A549 (cell line): ENCODE measurements at regions not wholly inside any gene's neighbourhood (a gene's known extent, or its start where the extent isn't known, plus 50 kb on each side); places are given as distances from the start of the nearest gene placed in this dataset.
"Not testable (repeated sequence)": the region's sequence is repeated elsewhere in the genome, so short reads cannot be mapped to it uniquely, and the experiment has no call there.

ENCODE experiments used
- ATAC-seq, 2 experiments: fragments of 200-7000 bp in 1 of 2; fragments of >200 bp in 1 of 2; cut with Nextera tagmentation in 1 of 2; cut with Tn5 transposase in 1 of 2; 3 replicates each; pipeline versions ENCODE4 v1.8.0 to v1.9.1; 2018 to 2020; ENCODE audit warnings: mild to moderate bottlenecking in 1 of 2, moderate library complexity in 1 of 2
- CTCF ChIA-PET: fragments of 300-600 bp; sonication (Branson Sonifier 250); formaldehyde crosslinking; extraction: SDS; loops from one replicate; lab custom pipeline; 2021; ENCODE audit warnings: antibody characterized with exemption, inconsistent platforms; lab: Yijun Ruan, JAX
- POLR2A ChIA-PET: fragments of 350-600 bp; formaldehyde crosslinking; extraction: SDS; loops from one replicate; lab custom pipeline; 2021; ENCODE audit warnings: antibody characterized with exemption, inconsistent platforms; lab: Yijun Ruan, JAX
- DNase-seq, 2 experiments: peaks; one replicate each; pipeline versions ENCODE4 v3.0.0 to v3.0.0-alpha.2; 2011 to 2016; ENCODE audit warnings: low read depth in 1 of 2, low spot score in 1 of 2
- FAIRE-seq: peaks from 2 replicates; lab custom pipeline; 2011; peaks lifted over from hg19 to GRCh38; lab: Jason Lieb, UNC
- H3K27ac ChIP-seq, 2 experiments: fragments of >200 bp; sonication (Bioruptor Twin); formaldehyde crosslinking; 3 replicates each; pipeline ENCODE4 v1.5.1; 2016 to 2017
- H3K4me1 ChIP-seq: fragments of >200 bp; sonication (Bioruptor Twin); formaldehyde crosslinking; 3 replicates; pipeline ENCODE4 v1.6.1; 2016
- H3K4me2 ChIP-seq: fragments of >200 bp; sonication (Bioruptor Twin); formaldehyde crosslinking; 3 replicates; pipeline ENCODE4 v1.6.1; 2016
- H3K4me3 ChIP-seq: fragments of >200 bp; sonication (Bioruptor Twin); formaldehyde crosslinking; 3 replicates; pipeline ENCODE4 v1.5.1; 2016
- H3K9me3 ChIP-seq: fragments of >200 bp; sonication (Bioruptor Twin); formaldehyde crosslinking; 3 replicates; pipeline ENCODE4 v1.6.1; 2016
- ATOH8 ChIP-seq: fragments of 250-450 bp; sonication (Bioruptor Pico); IDR thresholded peaks from 2 replicates; pipeline ENCODE4 v1.5.0; 2020; ENCODE audit warnings: low read depth, mild to moderate bottlenecking, moderate library complexity
- BHLHE40 ChIP-seq: IDR thresholded peaks from 2 replicates; pipeline ENCODE4 v1.6.1; 2012; ENCODE audit warnings: low read depth, low read length, inconsistent platforms
- CBX2 ChIP-seq: fragments of 200-600 bp; sonication (generic); IDR thresholded peaks from 2 replicates; pipeline ENCODE4 v1.6.1; 2016; ENCODE audit warnings: low read depth, mild to moderate bottlenecking, borderline replicate concordance
- CBX8 ChIP-seq: fragments of 200-600 bp; sonication (generic); IDR thresholded peaks from 2 replicates; pipeline ENCODE4 v1.6.1; 2016
- CEBPB ChIP-seq, 2 experiments: fragments of >200 bp in 1 of 2; sonication (Bioruptor Twin) in 1 of 2; formaldehyde crosslinking in 1 of 2; IDR thresholded peaks; 2 replicates each; pipeline ENCODE4 v1.6.1; 2012 to 2016
- CHD2 ChIP-seq: fragments of 150-350 bp; IDR thresholded peaks from 2 replicates; pipeline ENCODE4 v1.6.1; 2014; ENCODE audit warnings: low read length; ENCODE audit not compliant: partially characterized antibody
- CHD4 ChIP-seq: fragments of 200-600 bp; sonication (generic); IDR thresholded peaks from 2 replicates; pipeline ENCODE4 v1.6.1; 2016; ENCODE audit warnings: antibody characterized with exemption, mild to moderate bottlenecking, borderline replicate concordance
- EHF ChIP-seq: fragments of 250-450 bp; sonication (Bioruptor Pico); IDR thresholded peaks from 2 replicates; pipeline ENCODE4 v1.5.0; 2020; ENCODE audit warnings: mild to moderate bottlenecking
- FOSB ChIP-seq: fragments of 250-450 bp; sonication (Bioruptor Pico); IDR thresholded peaks from 2 replicates; pipeline ENCODE4 v1.5.0; 2020; ENCODE audit warnings: mild to moderate bottlenecking, moderate library complexity
- FOSL2 ChIP-seq, 2 experiments: fragments of 450-650 bp in 1 of 2; fragments of >200 bp in 1 of 2; sonication (Bioruptor Twin) in 1 of 2; formaldehyde crosslinking; IDR thresholded peaks; 2 replicates each; pipeline versions ENCODE4 v1.5.0 to v1.6.1; 2016 to 2020; ENCODE audit warnings: mild to moderate bottlenecking in 1 of 2, moderate library complexity in 1 of 2
- FOXS1 ChIP-seq: fragments of 250-450 bp; sonication (Bioruptor Pico); IDR thresholded peaks from 2 replicates; pipeline ENCODE4 v1.5.0; 2020; ENCODE audit warnings: mild to moderate bottlenecking, moderate library complexity
- HEYL ChIP-seq: fragments of 250-450 bp; sonication (Bioruptor Pico); IDR thresholded peaks from 2 replicates; pipeline ENCODE4 v1.8.0; 2021; ENCODE audit warnings: mild to moderate bottlenecking, moderate library complexity
- HMGXB4 ChIP-seq: fragments of 250-450 bp; sonication (Bioruptor Pico); IDR thresholded peaks from 2 replicates; pipeline ENCODE4 v1.5.0; 2021; ENCODE audit warnings: mild to moderate bottlenecking, moderate library complexity, borderline replicate concordance
- HOXB5 ChIP-seq: fragments of 250-450 bp; sonication (Bioruptor Pico); IDR thresholded peaks from 2 replicates; pipeline ENCODE4 v1.5.0; 2020; ENCODE audit warnings: mild to moderate bottlenecking, moderate library complexity
- JUN ChIP-seq, 2 experiments: fragments of >200 bp; sonication (Bioruptor Twin); formaldehyde crosslinking; IDR thresholded peaks; 2 replicates in 1 of 2; 3 replicates in 1 of 2; pipeline ENCODE4 v1.6.1; 2016 to 2017
- JUNB ChIP-seq: fragments of >200 bp; sonication (Bioruptor Twin); formaldehyde crosslinking; IDR thresholded peaks from 2 replicates; pipeline ENCODE4 v1.6.1; 2016
- KDM5A ChIP-seq: fragments of 200-600 bp; sonication (generic); IDR thresholded peaks from 2 replicates; pipeline ENCODE4 v1.6.1; 2016; ENCODE audit warnings: antibody characterized with exemption, mild to moderate bottlenecking
- MYC ChIP-seq: IDR thresholded peaks from 2 replicates; pipeline ENCODE4 v1.6.1; 2012; ENCODE audit warnings: mild to moderate bottlenecking, inconsistent platforms, low read length, improper control_type of control experiment, borderline replicate concordance
- NFE2L2 ChIP-seq: fragments of 150-350 bp; conservative IDR thresholded peaks from 2 replicates; pipeline ENCODE4 v1.6.1; 2014; ENCODE audit warnings: low read length
- NPAS2 ChIP-seq: fragments of 250-450 bp; sonication (Bioruptor Pico); IDR thresholded peaks from 2 replicates; pipeline ENCODE4 v1.8.0; 2022; ENCODE audit warnings: mild to moderate bottlenecking, moderate library complexity, borderline replicate concordance
- NR3C1 ChIP-seq: fragments of >200 bp; sonication (Bioruptor Twin); formaldehyde crosslinking; IDR thresholded peaks from 3 replicates; pipeline ENCODE4 v1.6.1; 2017
- POLR2A ChIP-seq: IDR thresholded peaks from 2 replicates; pipeline ENCODE4 v1.6.1; 2012; ENCODE audit warnings: mild to moderate bottlenecking, low read length
- POLR2AphosphoS2 ChIP-seq: conservative IDR thresholded peaks from 2 replicates; pipeline ENCODE4 v1.6.1; 2012; ENCODE audit warnings: low read length, improper control_type of control experiment, inconsistent platforms
- RAD21 ChIP-seq, 2 experiments: fragments of >200 bp in 1 of 2; sonication (Bioruptor Twin) in 1 of 2; formaldehyde crosslinking in 1 of 2; IDR thresholded peaks in 1 of 2; conservative IDR thresholded peaks in 1 of 2; 2 replicates in 1 of 2; 3 replicates in 1 of 2; pipeline ENCODE4 v1.6.1; 2012 to 2018; ENCODE audit warnings: inconsistent platforms in 1 of 2
- RFX5 ChIP-seq: fragments of 450-650 bp; IDR thresholded peaks from 2 replicates; pipeline ENCODE4 v1.7.1; 2014; ENCODE audit warnings: antibody characterized with exemption, mild to moderate bottlenecking, moderate library complexity
- RNF2 ChIP-seq: fragments of 200-600 bp; sonication (generic); IDR thresholded peaks from 2 replicates; pipeline ENCODE4 v1.6.1; 2016; ENCODE audit warnings: low read depth, mild to moderate bottlenecking, antibody characterized with exemption, moderate library complexity, borderline replicate concordance
- SMC3 ChIP-seq: fragments of >200 bp; sonication (Bioruptor Twin); formaldehyde crosslinking; IDR thresholded peaks from 3 replicates; pipeline ENCODE4 v1.6.1; 2018; ENCODE audit warnings: inconsistent platforms
- TP53 ChIP-seq: fragments of 250-450 bp; sonication (Bioruptor Pico); IDR thresholded peaks from 2 replicates; pipeline ENCODE4 v1.5.0; 2021; ENCODE audit warnings: mild to moderate bottlenecking, moderate library complexity
- ZC3H11A ChIP-seq: fragments of 450-650 bp; IDR thresholded peaks from 2 replicates; pipeline ENCODE4 v1.6.1; 2014; ENCODE audit warnings: antibody characterized with exemption, mild to moderate bottlenecking
- ZSCAN20 ChIP-seq: fragments of 250-450 bp; sonication (Bioruptor Pico); IDR thresholded peaks from 2 replicates; pipeline ENCODE4 v1.8.0; 2022; ENCODE audit warnings: mild to moderate bottlenecking, moderate library complexity
- WGBS: methylation state at CpG from one replicate; pipeline ENCODE4 v1.1.6; 2017; ENCODE audit errors: missing lambda C conversion rate; 5-methylcytosine and 5-hydroxymethylcytosine counted together
- TF ChIP-seq, protein P1 (sequence below): fragments of >200 bp; sonication (Bioruptor Twin); formaldehyde crosslinking; IDR thresholded peaks from 2 replicates; pipeline ENCODE4 v1.6.1; 2016

DNA sequence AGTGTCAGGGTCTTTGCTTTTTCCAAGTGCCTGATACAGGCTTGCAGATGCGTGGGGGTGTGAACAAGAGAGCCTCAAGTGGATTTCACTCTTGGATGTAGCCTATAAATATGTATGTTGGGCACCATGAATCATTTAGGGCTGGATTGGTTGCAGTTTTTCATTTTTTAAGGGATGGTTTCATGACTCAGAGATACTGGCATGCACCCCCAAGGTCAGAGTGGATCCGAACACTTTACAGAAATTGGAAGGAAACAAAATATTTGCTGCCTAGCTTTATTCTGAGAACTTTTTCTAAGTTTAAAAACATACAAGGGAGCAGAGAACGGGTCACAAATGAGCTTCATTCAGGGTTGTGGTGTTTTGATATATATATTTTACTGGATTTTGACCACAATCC, 436.8 kb upstream of the ERCC4 start:
- POLR2A ChIA-PET, result no interaction called here
- H3K4me2 ChIP-seq, result no peak overlapping the region
- H3K27ac ChIP-seq, result no peak overlapping the region
- no peaks in the 10 kb centered on the region for H3K4me1 ChIP-seq
- ATAC-seq, result no peak
- H3K9me3 ChIP-seq, result no peaks in the 10 kb centered on the region
- WGBS, result 6% methylated on average over 3 of the region's 3 CpGs
- FAIRE-seq, result no peak
- no peak for DNase-seq
- no peak overlapping the region for H3K4me3 ChIP-seq
- CTCF ChIA-PET, result no interaction called here
- no peak for TF ChIP-seq FOXS1
- TF ChIP-seq HOXB5 (CRISPR knock-in tag), result no peak
- no peak for TF ChIP-seq RNF2
- no peak for TF ChIP-seq RAD21 (conservative IDR thresholded peaks at IDR 0.05 in 1 of 2, IDR thresholded peaks at IDR 0.05 in 1 of 2)
- TF ChIP-seq HMGXB4 (CRISPR knock-in tag), result no peak
- TF ChIP-seq ATOH8 (CRISPR knock-in tag), result no peak
- no peak for TF ChIP-seq MYC
- TF ChIP-seq, protein P1, sequence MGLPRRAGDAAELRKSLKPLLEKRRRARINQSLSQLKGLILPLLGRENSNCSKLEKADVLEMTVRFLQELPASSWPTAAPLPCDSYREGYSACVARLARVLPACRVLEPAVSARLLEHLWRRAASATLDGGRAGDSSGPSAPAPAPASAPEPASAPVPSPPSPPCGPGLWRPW, result no peak
- TF ChIP-seq CBX2, result no peak
- TF ChIP-seq CEBPB (IDR thresholded peaks at IDR 0.05), result no peak
- no peak for TF ChIP-seq ZSCAN20 (CRISPR knock-in tag)
- TF ChIP-seq SMC3, result no peak
- no peak for TF ChIP-seq FOSL2 (IDR thresholded peaks at IDR 0.05)
- TF ChIP-seq FOSL2 (CRISPR knock-in tag; IDR thresholded peaks at IDR 0.05), result no peak
- no peak for TF ChIP-seq EHF (CRISPR knock-in tag)
- TF ChIP-seq POLR2AphosphoS2, result no peak
- TF ChIP-seq, all 56 proteins: peak for 0

- H3K27ac ChIP-seq, ATAC-seq, H3K9me3 ChIP-seq, H3K4me1 ChIP-seq, DNase-seq, CTCF ChIA-PET, POLR2A ChIA-PET, FAIRE-seq, H3K4me3 ChIP-seq, H3K4me2 ChIP-seq: not testable (repeated sequence)
- WGBS, result 5% methylated on average over 3 of the region's 3 CpGs
Measured at GRCh38 chr16:13489416-13489815, 430.5 kb upstream of the ERCC4 start.

GRCh38 chr16:13492046-13492445, 427.9 kb upstream of the ERCC4 start:
- CTCF ChIA-PET, result no interaction called here
- no peak for TF ChIP-seq NPAS2 (CRISPR knock-in tag)
- no peak for TF ChIP-seq CHD4
- TF ChIP-seq HEYL (CRISPR knock-in tag), result no peak
- TF ChIP-seq NR3C1, result no peak
- no peak for TF ChIP-seq CHD2
- TF ChIP-seq FOSB, result no peak
- TF ChIP-seq NFE2L2, result no peak
- TF ChIP-seq EHF (CRISPR knock-in tag), result no peak
- TF ChIP-seq KDM5A, result no peak
- TF ChIP-seq BHLHE40, result no peak
- TF ChIP-seq ZC3H11A, result no peak
- TF ChIP-seq JUN (IDR thresholded peaks at IDR 0.05), result no peak
- TF ChIP-seq RFX5, result no peak
- no peak for TF ChIP-seq POLR2A
- no peak for TF ChIP-seq TP53 (CRISPR knock-in tag)
- TF ChIP-seq SMC3, result no peak
- no peak for TF ChIP-seq JUNB
- TF ChIP-seq CBX8, result no peak
- TF ChIP-seq, all 56 proteins: peak for 0
- H3K4me1 ChIP-seq, result no peaks in the 10 kb centered on the region
- 3% methylated on average over 4 of the region's 4 CpGs for WGBS
- no peaks in the 10 kb centered on the region for H3K9me3 ChIP-seq
- FAIRE-seq, result no peak
- H3K4me2 ChIP-seq, result no peak overlapping the region
- POLR2A ChIA-PET, result no interaction called here
- no peak overlapping the region for H3K27ac ChIP-seq
- H3K4me3 ChIP-seq, result no peak overlapping the region
- no peak for DNase-seq
- ATAC-seq, result no peak
